ENCODE measurements at regions not wholly inside any gene's neighbourhood (a gene's known extent, or its start where the extent isn't known, plus 50 kb on each side); places are given as distances from the start of the nearest gene placed in this dataset.

- FAIRE-seq, result no peak
- DNase-seq (ENCODE audit: low read depth, low spot score), result no peak
- ChIA-PET POLR2A (no interaction called here), CTCF (no interaction called here)
- Histone ChIP-seq H3K9me3 (replicated peaks; ENCODE audit: control insufficient read depth, insufficient read depth, low read length) (no peaks in the 10 kb centered on the region), H3K36me3 (ENCODE audit: control insufficient read depth in 2 of 2, extremely low read depth in 1 of 2, insufficient read depth in 2 of 2, low read length in 2 of 2) (no peaks in the 10 kb centered on the region), H3K79me2 (ENCODE audit: control insufficient read depth, insufficient read depth, low read length) (no peaks in the 10 kb centered on the region), H3K27ac (ENCODE audit: insufficient read depth, low read depth, low read length) (no peak overlapping the region), H3K27me3 (ENCODE audit: control insufficient read depth in 2 of 2, insufficient read depth in 2 of 2, low read length in 2 of 2) (no peaks in the 10 kb centered on the region), H3K4me3 (replicated peaks in 1 of 3; ENCODE audit: insufficient read depth in 1 of 3, low read depth in 1 of 3, low read length in 3 of 3) (no peak overlapping the region), H3K4me2 (ENCODE audit: insufficient read depth, low read length) (no peak overlapping the region), H3K4me1 (ENCODE audit: control insufficient read depth, extremely low read depth, insufficient read depth, low read length) (no peaks in the 10 kb centered on the region), H3K9me1 (replicated peaks; ENCODE audit: control insufficient read depth, extremely low read depth, insufficient read depth, low read length) (no peaks in the 10 kb centered on the region), H3K9ac (replicated peaks; ENCODE audit: extremely low read depth, insufficient read depth, low read length) (no peak overlapping the region), H2AFZ (ENCODE audit: low read depth, low read length) (no peak overlapping the region), H4K20me1 (replicated peaks; ENCODE audit: control insufficient read depth, extremely low read depth, insufficient read depth, low read length) (no peaks in the 10 kb centered on the region)
- dilution Hi-C loops (cut with MboI; ENCODE audit: extremely low pct_ligation_motif_present, low sequenced_read_pairs) (no loop called here), intact Hi-C loops (cut with micrococcal nuclease) (no loop called here)
- TF ChIP-seq POLR2A (IDR thresholded peaks at IDR 0.05; ENCODE audit: low read depth, low read length) (no peak), EZH2 (IDR thresholded peaks at IDR 0.05; ENCODE audit: borderline replicate concordance, low read depth, low read length, severe bottlenecking) (no peak), MAX (IDR thresholded peaks at IDR 0.05; ENCODE audit: insufficient read depth, insufficient read length) (no peak), FOS (IDR thresholded peaks at IDR 0.05; ENCODE audit: borderline replicate concordance, insufficient read depth, low read length) (no peak), JUN (IDR thresholded peaks at IDR 0.05; ENCODE audit: borderline replicate concordance, insufficient read depth, insufficient read length, low read depth) (no peak), MYC (IDR thresholded peaks at IDR 0.05; ENCODE audit: low read depth, low read length) (no peak), GATA2 (IDR thresholded peaks at IDR 0.05; ENCODE audit: insufficient read depth, insufficient read length, low read depth, low read length) (no peak), POLR2AphosphoS5 (IDR thresholded peaks at IDR 0.05; ENCODE audit: insufficient read depth, low read depth, low read length) (no peak)
- TF ChIP-seq, protein P1, sequence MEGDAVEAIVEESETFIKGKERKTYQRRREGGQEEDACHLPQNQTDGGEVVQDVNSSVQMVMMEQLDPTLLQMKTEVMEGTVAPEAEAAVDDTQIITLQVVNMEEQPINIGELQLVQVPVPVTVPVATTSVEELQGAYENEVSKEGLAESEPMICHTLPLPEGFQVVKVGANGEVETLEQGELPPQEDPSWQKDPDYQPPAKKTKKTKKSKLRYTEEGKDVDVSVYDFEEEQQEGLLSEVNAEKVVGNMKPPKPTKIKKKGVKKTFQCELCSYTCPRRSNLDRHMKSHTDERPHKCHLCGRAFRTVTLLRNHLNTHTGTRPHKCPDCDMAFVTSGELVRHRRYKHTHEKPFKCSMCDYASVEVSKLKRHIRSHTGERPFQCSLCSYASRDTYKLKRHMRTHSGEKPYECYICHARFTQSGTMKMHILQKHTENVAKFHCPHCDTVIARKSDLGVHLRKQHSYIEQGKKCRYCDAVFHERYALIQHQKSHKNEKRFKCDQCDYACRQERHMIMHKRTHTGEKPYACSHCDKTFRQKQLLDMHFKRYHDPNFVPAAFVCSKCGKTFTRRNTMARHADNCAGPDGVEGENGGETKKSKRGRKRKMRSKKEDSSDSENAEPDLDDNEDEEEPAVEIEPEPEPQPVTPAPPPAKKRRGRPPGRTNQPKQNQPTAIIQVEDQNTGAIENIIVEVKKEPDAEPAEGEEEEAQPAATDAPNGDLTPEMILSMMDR (IDR thresholded peaks at IDR 0.05; ENCODE audit: extremely low read depth in 1 of 2, insufficient read depth in 1 of 2, low read depth in 1 of 2, low read length in 2 of 2), result no peak
- no TSS peak for BruUV-seq (replicated peaks)
Measured at GRCh38 chr2:192471982-192472381, 277.2 kb upstream of the TMEFF2 start.

All from endothelial cell of umbilical vein (primary cell).